Astrocyte (in vitro differentiated cells and primary cell): ENCODE measurements at regions not wholly inside any gene's neighbourhood (a gene's known extent, or its start where the extent isn't known, plus 50 kb on each side); places are given as distances from the start of the nearest gene placed in this dataset.

Experiments
- DNase-seq: peaks from one replicate; pipeline ENCODE4 v3.0.0-alpha.2; 2010; ENCODE audit warnings: low read depth
- FAIRE-seq: peaks from 2 replicates; lab custom pipeline; 2011; peaks lifted over from hg19 to GRCh38; lab: Jason Lieb, UNC
- H2AFZ ChIP-seq: 2 replicates; pipeline ENCODE4 v1.6.0; 2012; ENCODE audit warnings: low read depth, low read length, inconsistent platforms
- H3K27ac ChIP-seq: 2 replicates; pipeline ENCODE4 v1.5.1; 2011; ENCODE audit warnings: low read depth, low read length, inconsistent platforms
- H3K27me3 ChIP-seq: 2 replicates; pipeline ENCODE4 v1.6.0; 2011; ENCODE audit warnings: low read length, inconsistent platforms; ENCODE audit not compliant: insufficient read depth
- H3K36me3 ChIP-seq: 2 replicates; pipeline ENCODE4 v1.5.1; 2011; ENCODE audit warnings: low read length, inconsistent platforms; ENCODE audit not compliant: insufficient read depth
- H3K4me1 ChIP-seq: 2 replicates; pipeline ENCODE4 v1.5.1; 2011; ENCODE audit warnings: low read length, inconsistent platforms; ENCODE audit not compliant: insufficient read depth
- H3K4me2 ChIP-seq: 2 replicates; pipeline ENCODE4 v1.6.0; 2012; ENCODE audit warnings: low read length, inconsistent platforms
- H3K4me3 ChIP-seq: 2 replicates; pipeline ENCODE4 v1.5.1; 2011; ENCODE audit warnings: low read depth, mild to moderate bottlenecking, low read length, inconsistent platforms; ENCODE audit not compliant: insufficient read depth
- H3K79me2 ChIP-seq: 2 replicates; pipeline ENCODE4 v1.6.0; 2012; ENCODE audit warnings: mild to moderate bottlenecking, low read length, inconsistent platforms; ENCODE audit not compliant: insufficient read depth
- H3K9ac ChIP-seq: 2 replicates; pipeline ENCODE4 v1.6.0; 2012; ENCODE audit warnings: mild to moderate bottlenecking, low read length, inconsistent platforms
- H3K9me3 ChIP-seq: 2 replicates; pipeline ENCODE4 v1.5.1; 2012; ENCODE audit warnings: low read depth, mild to moderate bottlenecking, low read length, inconsistent platforms; ENCODE audit not compliant: insufficient read depth
- H4K20me1 ChIP-seq: 2 replicates; pipeline ENCODE4 v1.6.0; 2012; ENCODE audit warnings: low read length, inconsistent platforms; ENCODE audit not compliant: insufficient read depth
- H3K27ac Mint-ChIP-seq: one replicate; pipeline ENCODE4 v1.8.0; 2021; ENCODE audit warnings: mild to moderate bottlenecking, mixed read lengths; ENCODE audit not compliant: unreplicated experiment
- H3K27me3 Mint-ChIP-seq: one replicate; pipeline ENCODE4 v1.8.0; 2021; ENCODE audit warnings: low read depth, mixed read lengths; ENCODE audit not compliant: unreplicated experiment
- H3K36me3 Mint-ChIP-seq: one replicate; pipeline ENCODE4 v1.8.0; 2021; ENCODE audit warnings: low read depth, mixed read lengths; ENCODE audit not compliant: unreplicated experiment
- H3K4me1 Mint-ChIP-seq: one replicate; pipeline ENCODE4 v1.8.0; 2021; ENCODE audit warnings: low read depth, mixed read lengths; ENCODE audit not compliant: unreplicated experiment
- H3K4me3 Mint-ChIP-seq: one replicate; pipeline ENCODE4 v1.8.0; 2021; ENCODE audit warnings: mild to moderate bottlenecking, moderate library complexity, mixed read lengths; ENCODE audit not compliant: unreplicated experiment
- H3K9me3 Mint-ChIP-seq: one replicate; pipeline ENCODE4 v1.8.0; 2021; ENCODE audit warnings: mild to moderate bottlenecking, mixed read lengths; ENCODE audit not compliant: unreplicated experiment
- EZH2 ChIP-seq: IDR thresholded peaks from 2 replicates; pipeline ENCODE4 v1.6.1; 2012; ENCODE audit warnings: mild to moderate bottlenecking, low read length, inconsistent platforms; ENCODE audit not compliant: insufficient read depth
- TF ChIP-seq, protein P1 (sequence below): IDR thresholded peaks from 2 replicates; pipeline ENCODE4 v1.5.1; 2011; ENCODE audit warnings: low read depth, mild to moderate bottlenecking, inconsistent platforms, low read length, moderate library complexity; ENCODE audit not compliant: insufficient read depth

DNA sequence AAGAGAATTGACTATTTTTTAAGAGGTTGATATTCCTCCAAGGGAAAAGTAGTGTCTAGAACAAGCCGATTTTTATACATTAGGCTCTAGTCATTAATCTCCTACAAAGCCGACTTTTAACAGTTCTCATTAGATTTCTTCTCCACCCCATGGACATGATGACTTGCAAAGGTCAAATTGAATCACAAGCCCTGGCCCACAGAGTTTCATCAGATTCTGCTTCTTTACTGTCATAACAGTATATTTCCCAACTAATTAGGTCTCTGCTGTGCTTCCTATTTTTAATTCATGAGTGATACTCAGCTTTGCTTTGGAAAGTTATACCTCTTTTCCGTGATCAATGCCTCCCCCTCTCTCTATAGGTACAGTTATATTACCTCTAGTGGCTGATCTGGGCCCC is 90.6 kb upstream of the ADGRB3 start:
- no peak for DNase-seq
- H3K9me3 ChIP-seq, result no peaks in the 10 kb centered on the region
- no peak overlapping the region for H3K4me2 ChIP-seq
- H3K9ac ChIP-seq, result no peak overlapping the region
- no peaks in the 10 kb centered on the region for H3K27me3 Mint-ChIP-seq
- peaks cover 4% of the 10 kb centered on the region for H3K9me3 Mint-ChIP-seq
- no peak overlapping the region for H3K27ac Mint-ChIP-seq
- H3K4me3 Mint-ChIP-seq, result no peak overlapping the region
- H3K4me1 ChIP-seq, result no peaks in the 10 kb centered on the region
- TF ChIP-seq, protein P1, sequence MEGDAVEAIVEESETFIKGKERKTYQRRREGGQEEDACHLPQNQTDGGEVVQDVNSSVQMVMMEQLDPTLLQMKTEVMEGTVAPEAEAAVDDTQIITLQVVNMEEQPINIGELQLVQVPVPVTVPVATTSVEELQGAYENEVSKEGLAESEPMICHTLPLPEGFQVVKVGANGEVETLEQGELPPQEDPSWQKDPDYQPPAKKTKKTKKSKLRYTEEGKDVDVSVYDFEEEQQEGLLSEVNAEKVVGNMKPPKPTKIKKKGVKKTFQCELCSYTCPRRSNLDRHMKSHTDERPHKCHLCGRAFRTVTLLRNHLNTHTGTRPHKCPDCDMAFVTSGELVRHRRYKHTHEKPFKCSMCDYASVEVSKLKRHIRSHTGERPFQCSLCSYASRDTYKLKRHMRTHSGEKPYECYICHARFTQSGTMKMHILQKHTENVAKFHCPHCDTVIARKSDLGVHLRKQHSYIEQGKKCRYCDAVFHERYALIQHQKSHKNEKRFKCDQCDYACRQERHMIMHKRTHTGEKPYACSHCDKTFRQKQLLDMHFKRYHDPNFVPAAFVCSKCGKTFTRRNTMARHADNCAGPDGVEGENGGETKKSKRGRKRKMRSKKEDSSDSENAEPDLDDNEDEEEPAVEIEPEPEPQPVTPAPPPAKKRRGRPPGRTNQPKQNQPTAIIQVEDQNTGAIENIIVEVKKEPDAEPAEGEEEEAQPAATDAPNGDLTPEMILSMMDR, result no peak
- H4K20me1 ChIP-seq, result no peaks in the 10 kb centered on the region
- no peaks in the 10 kb centered on the region for H3K36me3 Mint-ChIP-seq
- H3K27me3 ChIP-seq, result no peaks in the 10 kb centered on the region
- H3K27ac ChIP-seq, result no peak overlapping the region
- FAIRE-seq, result no peak
- H2AFZ ChIP-seq, result no peak overlapping the region
- H3K36me3 ChIP-seq, result no peaks in the 10 kb centered on the region
- H3K4me3 ChIP-seq, result no peak overlapping the region
- H3K4me1 Mint-ChIP-seq, result no peaks in the 10 kb centered on the region
- no peaks in the 10 kb centered on the region for H3K79me2 ChIP-seq

DNA sequence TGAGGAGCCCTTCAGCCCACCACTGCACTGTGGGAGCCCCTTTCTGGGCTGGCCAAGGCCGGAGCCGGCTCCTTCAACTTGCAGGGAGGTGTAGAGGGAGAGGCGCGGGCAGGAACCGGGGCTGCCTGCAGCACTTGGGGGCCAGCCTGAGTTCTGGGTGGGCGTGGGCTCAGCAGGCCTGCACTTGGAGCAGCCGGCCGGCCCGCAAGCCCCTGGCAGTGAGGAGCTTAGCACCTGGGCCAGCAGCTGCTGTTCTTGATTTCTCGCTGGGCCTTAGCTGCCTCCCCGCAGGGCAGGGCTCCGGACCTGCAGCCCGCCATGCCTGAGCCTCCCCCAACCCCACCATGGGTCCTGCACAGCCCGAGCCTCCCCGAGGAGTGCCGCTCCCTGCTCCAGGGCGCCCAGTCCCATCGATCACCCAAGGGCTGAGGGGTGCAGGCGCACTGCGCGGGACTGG is 101.7 kb upstream of the ADGRB3 start:
- Mint-ChIP-seq H3K9me3 (no peaks in the 10 kb centered on the region), H3K27me3 (no peaks in the 10 kb centered on the region), H3K4me1 (no peaks in the 10 kb centered on the region), H3K36me3 (no peaks in the 10 kb centered on the region), H3K27ac (no peak overlapping the region), H3K4me3 (no peak overlapping the region)
- DNase-seq, result no peak
- H3K36me3 ChIP-seq, result no peaks in the 10 kb centered on the region
- no peak overlapping the region for H3K4me3 ChIP-seq
- no peak overlapping the region for H3K4me2 ChIP-seq
- no peaks in the 10 kb centered on the region for H3K4me1 ChIP-seq
- H3K9ac ChIP-seq, result no peak overlapping the region
- no peak for FAIRE-seq
- no peak overlapping the region for H2AFZ ChIP-seq
- no peak overlapping the region for H3K27ac ChIP-seq
- H3K9me3 ChIP-seq, result no peaks in the 10 kb centered on the region
- no peaks in the 10 kb centered on the region for H4K20me1 ChIP-seq
- H3K79me2 ChIP-seq, result no peaks in the 10 kb centered on the region
- no peaks in the 10 kb centered on the region for H3K27me3 ChIP-seq
- TF ChIP-seq EZH2, result no peak
- TF ChIP-seq, protein P1, result no peak

DNA sequence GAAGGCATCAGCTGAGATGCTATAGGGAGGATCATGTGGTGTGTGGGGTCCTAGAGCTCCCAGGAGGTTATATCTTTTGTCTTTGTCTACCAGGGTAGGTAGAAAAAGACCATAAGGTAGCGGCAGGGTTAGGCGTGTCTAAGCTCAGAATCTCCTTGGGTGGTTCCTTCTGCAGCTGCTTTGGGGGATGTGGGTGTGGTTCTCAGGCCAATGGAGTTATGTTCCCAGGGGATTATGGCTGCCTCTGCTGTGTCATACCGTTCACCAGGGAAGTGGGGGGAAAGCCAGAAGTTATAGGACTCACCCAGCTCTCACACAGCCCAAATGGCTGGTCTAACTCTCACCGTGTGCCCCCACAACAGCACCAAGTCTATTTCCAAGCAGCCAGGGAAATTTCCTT is 107.4 kb upstream of the ADGRB3 start:
- Mint-ChIP-seq H3K27me3 (no peaks in the 10 kb centered on the region), H3K36me3 (no peaks in the 10 kb centered on the region), H3K4me3 (no peak overlapping the region), H3K9me3 (no peaks in the 10 kb centered on the region), H3K4me1 (no peaks in the 10 kb centered on the region), H3K27ac (no peak overlapping the region)
- Histone ChIP-seq H3K4me2 (no peak overlapping the region), H3K27me3 (no peaks in the 10 kb centered on the region), H3K4me1 (no peaks in the 10 kb centered on the region), H3K36me3 (no peaks in the 10 kb centered on the region), H3K79me2 (no peaks in the 10 kb centered on the region), H3K9me3 (peaks cover 4% of the 10 kb centered on the region), H3K9ac (no peak overlapping the region), H3K27ac (no peak overlapping the region), H2AFZ (no peak overlapping the region), H4K20me1 (no peaks in the 10 kb centered on the region), H3K4me3 (no peak overlapping the region)
- TF ChIP-seq, protein P1, result no peak
- TF ChIP-seq EZH2, result no peak
- no peak for DNase-seq
- no peak for FAIRE-seq
